GM12878 (cell line): ENCODE measurements at regions not wholly inside any gene's neighbourhood (a gene's known extent, or its start where the extent isn't known, plus 50 kb on each side); places are given as distances from the start of the nearest gene placed in this dataset.

Experiments
- CREB1 ChIP-seq: IDR thresholded peaks from 2 replicates; pipeline ENCODE4 v1.6.1; 2012; ENCODE audit warnings: low read depth, mild to moderate bottlenecking, inconsistent platforms
- CTCF ChIP-seq, 3 experiments: IDR thresholded peaks in 2 of 3; conservative IDR thresholded peaks in 1 of 3; 2 replicates each; pipeline ENCODE4 v1.5.1; 2011; ENCODE audit warnings: low read depth in 3 of 3, low read length in 3 of 3, mild to moderate bottlenecking in 3 of 3, control low read depth in 2 of 3, moderate library complexity in 2 of 3, inconsistent platforms in 1 of 3, mixed read lengths in 1 of 3; ENCODE audit not compliant: control insufficient read depth in 2 of 3, insufficient read depth in 1 of 3; ENCODE audit errors: extremely low read depth in 1 of 3
- EP300 ChIP-seq, 2 experiments: fragments of 150-350 bp in 1 of 2; IDR thresholded peaks; 2 replicates each; pipeline ENCODE4 v1.6.1; 2011 to 2012; ENCODE audit warnings: low read depth in 2 of 2, low read length in 2 of 2, borderline replicate concordance in 1 of 2, improper control_type of control experiment in 1 of 2, inconsistent platforms in 1 of 2; ENCODE audit not compliant: control insufficient read depth in 1 of 2
- IRF5 ChIP-seq: fragments of 450-650 bp; IDR thresholded peaks from 2 replicates; pipeline ENCODE4 v1.6.1; 2017; ENCODE audit warnings: borderline replicate concordance
- MEF2A ChIP-seq: IDR thresholded peaks from 2 replicates; pipeline ENCODE4 v1.6.1; 2011; ENCODE audit warnings: low read depth, mild to moderate bottlenecking, low read length, moderate library complexity; ENCODE audit not compliant: insufficient read depth
- POLR2A ChIP-seq: IDR thresholded peaks from 2 replicates; pipeline ENCODE4 v1.6.1; 2011; ENCODE audit warnings: low read depth, mild to moderate bottlenecking, low read length
- REST ChIP-seq: IDR thresholded peaks from 2 replicates; pipeline ENCODE4 v1.6.1; 2012; ENCODE audit warnings: mild to moderate bottlenecking, low read depth, low read length
- RFX5 ChIP-seq: IDR thresholded peaks from 2 replicates; pipeline ENCODE4 v1.6.1; 2011; ENCODE audit warnings: low read depth, low read length, improper control_type of control experiment
- TAF1 ChIP-seq: IDR thresholded peaks from 2 replicates; pipeline ENCODE4 v1.6.1; 2011; ENCODE audit warnings: mild to moderate bottlenecking, low read depth, low read length, borderline replicate concordance
- YY1 ChIP-seq: IDR thresholded peaks from 2 replicates; pipeline ENCODE4 v1.6.1; 2011; ENCODE audit warnings: low read depth, mild to moderate bottlenecking, low read length
- ZNF274 ChIP-seq: IDR thresholded peaks from one replicate; pipeline ENCODE4 v1.8.0; 2011; ENCODE audit not compliant: insufficient read length, insufficient read depth
- ZNF622 ChIP-seq: fragments of 450-650 bp; IDR thresholded peaks from 2 replicates; pipeline ENCODE4 v1.6.1; 2017; ENCODE audit warnings: mild to moderate bottlenecking, inconsistent platforms

GRCh38 chr15:69525543-69525942 lies 72.9 kb downstream of the RPLP1 start:
- TF ChIP-seq EP300 (IDR thresholded peaks at IDR 0.05; ENCODE audit: borderline replicate concordance in 1 of 2, control insufficient read depth in 1 of 2, low read depth in 2 of 2, low read length in 2 of 2) (no peak), YY1 (no peak), CTCF (IDR thresholded peaks at IDR 0.05 in 2 of 3, conservative IDR thresholded peaks at IDR 0.05 in 1 of 3; ENCODE audit: control insufficient read depth in 2 of 3, extremely low read depth in 1 of 3, insufficient read depth in 1 of 3, low read depth in 3 of 3, low read length in 3 of 3) (no peak), RFX5 (no peak), CREB1 (no peak), ZNF622 (no peak), ZNF274 (no peak), IRF5 (no peak), POLR2A (no peak), REST (no peak), MEF2A (no peak), TAF1 (no peak)
